Chondrocyte (in vitro differentiated cells): ENCODE measurements at regions not wholly inside any gene's neighbourhood (a gene's known extent, or its start where the extent isn't known, plus 50 kb on each side); places are given as distances from the start of the nearest gene placed in this dataset.
A peak's percentile ranks its signal among the peaks of the same experiment; 100 is the strongest.

Source experiments
- DNase-seq: peaks from one replicate; pipeline ENCODE4 v3.0.0; 2021; ENCODE audit warnings: mixed read lengths, low spot score
- H3K27ac Mint-ChIP-seq: one replicate; pipeline ENCODE4 v1.8.0; 2021; ENCODE audit warnings: mild to moderate bottlenecking, moderate library complexity, mixed read lengths; ENCODE audit not compliant: unreplicated experiment
- H3K27me3 Mint-ChIP-seq: 2 replicates; pipeline ENCODE4 v1.8.0; 2021; ENCODE audit warnings: low read depth, mixed read lengths
- H3K36me3 Mint-ChIP-seq: 2 replicates; pipeline ENCODE4 v1.8.0; 2021; ENCODE audit warnings: low read depth, mixed read lengths
- H3K4me1 Mint-ChIP-seq: 2 replicates; pipeline ENCODE4 v1.8.0; 2021; ENCODE audit warnings: low read depth, mild to moderate bottlenecking, mixed read lengths
- H3K4me3 Mint-ChIP-seq: one replicate; pipeline ENCODE4 v1.8.0; 2021; ENCODE audit warnings: mild to moderate bottlenecking, moderate library complexity, mixed read lengths; ENCODE audit not compliant: unreplicated experiment
- H3K9me3 Mint-ChIP-seq: 2 replicates; pipeline ENCODE4 v1.8.0; 2021; ENCODE audit warnings: low read depth, mixed read lengths
- TF ChIP-seq, protein P1 (sequence below): fragments of 200-600 bp; sonication (generic); IDR thresholded peaks from 2 replicates; pipeline ENCODE4 v1.5.0; 2021; ENCODE audit warnings: antibody characterized with exemption, mild to moderate bottlenecking, moderate library complexity

DNA sequence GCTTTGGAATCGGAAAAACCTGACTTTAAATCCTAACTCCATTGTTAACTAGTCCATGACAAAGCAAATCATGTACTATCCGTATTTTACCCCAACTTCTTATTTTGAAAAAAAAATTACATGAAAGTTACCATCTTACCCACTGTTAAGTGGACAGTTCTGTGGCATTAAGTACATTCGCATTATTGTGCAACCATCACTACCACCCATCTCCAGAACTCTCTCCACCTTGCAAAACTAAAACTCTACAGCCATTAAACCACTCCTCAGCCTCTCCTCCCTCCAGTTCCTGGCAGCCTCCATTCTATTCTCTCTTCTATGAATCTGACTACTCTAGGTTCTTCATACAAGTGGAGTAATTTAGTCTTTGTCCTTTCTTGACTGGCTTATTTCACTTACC, 176.5 kb downstream of the USP12 start:
- no peak overlapping the region for H3K4me3 Mint-ChIP-seq
- TF ChIP-seq, protein P1, sequence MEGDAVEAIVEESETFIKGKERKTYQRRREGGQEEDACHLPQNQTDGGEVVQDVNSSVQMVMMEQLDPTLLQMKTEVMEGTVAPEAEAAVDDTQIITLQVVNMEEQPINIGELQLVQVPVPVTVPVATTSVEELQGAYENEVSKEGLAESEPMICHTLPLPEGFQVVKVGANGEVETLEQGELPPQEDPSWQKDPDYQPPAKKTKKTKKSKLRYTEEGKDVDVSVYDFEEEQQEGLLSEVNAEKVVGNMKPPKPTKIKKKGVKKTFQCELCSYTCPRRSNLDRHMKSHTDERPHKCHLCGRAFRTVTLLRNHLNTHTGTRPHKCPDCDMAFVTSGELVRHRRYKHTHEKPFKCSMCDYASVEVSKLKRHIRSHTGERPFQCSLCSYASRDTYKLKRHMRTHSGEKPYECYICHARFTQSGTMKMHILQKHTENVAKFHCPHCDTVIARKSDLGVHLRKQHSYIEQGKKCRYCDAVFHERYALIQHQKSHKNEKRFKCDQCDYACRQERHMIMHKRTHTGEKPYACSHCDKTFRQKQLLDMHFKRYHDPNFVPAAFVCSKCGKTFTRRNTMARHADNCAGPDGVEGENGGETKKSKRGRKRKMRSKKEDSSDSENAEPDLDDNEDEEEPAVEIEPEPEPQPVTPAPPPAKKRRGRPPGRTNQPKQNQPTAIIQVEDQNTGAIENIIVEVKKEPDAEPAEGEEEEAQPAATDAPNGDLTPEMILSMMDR, result no peak
- no peak overlapping the region for H3K27ac Mint-ChIP-seq
- H3K27me3 Mint-ChIP-seq, result peaks cover 6% of the 10 kb centered on the region
- no peaks in the 10 kb centered on the region for H3K9me3 Mint-ChIP-seq
- no peak for DNase-seq
- H3K36me3 Mint-ChIP-seq, result no peaks in the 10 kb centered on the region
- H3K4me1 Mint-ChIP-seq, result peaks cover 25% of the 10 kb centered on the region

DNA sequence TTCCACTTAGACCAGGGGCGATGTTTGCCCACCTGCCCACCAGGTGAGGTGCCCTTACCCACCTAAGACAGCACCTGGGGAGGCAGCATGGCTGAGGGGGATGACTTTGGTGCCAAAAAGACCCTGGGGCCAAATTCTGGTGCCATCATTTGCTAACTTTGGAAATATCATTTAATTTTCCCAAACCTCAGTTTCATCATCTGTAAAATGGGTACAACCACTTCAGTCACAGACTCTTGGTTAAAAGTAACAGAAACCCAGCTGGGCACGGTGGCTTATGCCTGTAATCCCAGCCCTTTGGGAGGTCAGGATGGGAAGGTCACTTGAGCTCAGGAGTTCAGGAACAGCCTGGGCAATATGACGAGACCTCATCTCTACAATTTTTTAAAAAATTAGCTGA, 177.8 kb downstream of the USP12 start:
- Mint-ChIP-seq H3K36me3 (no peaks in the 10 kb centered on the region), H3K4me1 (peaks cover 25% of the 10 kb centered on the region), H3K9me3 (no peaks in the 10 kb centered on the region), H3K27me3 (peaks cover 6% of the 10 kb centered on the region), H3K27ac (no peak overlapping the region), H3K4me3 (no peak overlapping the region)
- TF ChIP-seq, protein P1, result no peak
- no peak for DNase-seq

DNA sequence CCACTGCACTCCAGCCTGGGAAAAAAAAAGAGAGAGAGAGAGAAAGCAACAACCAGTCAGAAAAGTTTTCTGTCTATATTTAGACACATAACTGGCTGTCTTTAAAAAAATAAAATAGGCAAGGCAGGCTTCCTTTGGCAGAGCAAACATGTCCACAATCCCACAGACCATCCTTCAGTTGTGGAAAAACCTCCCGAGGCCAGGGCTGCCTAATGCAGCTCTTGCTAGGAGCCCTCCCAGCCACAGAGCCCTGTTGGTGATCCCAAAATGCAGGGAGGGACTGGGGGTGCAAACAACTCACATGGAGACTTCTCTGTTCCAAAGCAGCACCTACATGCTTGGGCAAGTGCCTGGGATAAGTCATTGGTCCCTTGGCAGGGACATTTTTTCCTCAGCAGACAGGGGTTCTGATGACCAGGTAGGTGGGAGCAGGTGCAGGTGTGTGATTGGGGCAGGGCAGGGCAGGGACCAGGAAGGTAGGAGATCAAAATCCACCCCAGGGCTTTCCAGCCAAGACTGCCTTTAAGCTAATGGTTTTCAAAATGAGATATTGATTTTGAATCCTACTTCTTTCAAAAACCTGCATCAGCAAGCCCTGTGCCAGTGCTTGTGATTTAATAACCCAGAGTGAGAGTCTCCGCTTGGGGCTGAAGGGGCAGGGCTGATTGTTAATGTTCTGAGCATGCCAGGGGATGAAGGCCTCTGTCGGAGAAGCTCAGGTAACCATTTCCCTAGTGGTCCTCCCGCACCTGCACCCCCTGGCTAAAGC, 178.5 kb downstream of the USP12 start:
- H3K4me3 Mint-ChIP-seq, result no peak overlapping the region
- H3K27ac Mint-ChIP-seq, result peak overlapping the region; percentile 58
- TF ChIP-seq, protein P1, result no peak
- peaks cover 6% of the 10 kb centered on the region for H3K27me3 Mint-ChIP-seq
- H3K4me1 Mint-ChIP-seq, result peaks cover 25% of the 10 kb centered on the region
- no peaks in the 10 kb centered on the region for H3K36me3 Mint-ChIP-seq
- no peaks in the 10 kb centered on the region for H3K9me3 Mint-ChIP-seq
- DNase-seq, result no peak

DNA sequence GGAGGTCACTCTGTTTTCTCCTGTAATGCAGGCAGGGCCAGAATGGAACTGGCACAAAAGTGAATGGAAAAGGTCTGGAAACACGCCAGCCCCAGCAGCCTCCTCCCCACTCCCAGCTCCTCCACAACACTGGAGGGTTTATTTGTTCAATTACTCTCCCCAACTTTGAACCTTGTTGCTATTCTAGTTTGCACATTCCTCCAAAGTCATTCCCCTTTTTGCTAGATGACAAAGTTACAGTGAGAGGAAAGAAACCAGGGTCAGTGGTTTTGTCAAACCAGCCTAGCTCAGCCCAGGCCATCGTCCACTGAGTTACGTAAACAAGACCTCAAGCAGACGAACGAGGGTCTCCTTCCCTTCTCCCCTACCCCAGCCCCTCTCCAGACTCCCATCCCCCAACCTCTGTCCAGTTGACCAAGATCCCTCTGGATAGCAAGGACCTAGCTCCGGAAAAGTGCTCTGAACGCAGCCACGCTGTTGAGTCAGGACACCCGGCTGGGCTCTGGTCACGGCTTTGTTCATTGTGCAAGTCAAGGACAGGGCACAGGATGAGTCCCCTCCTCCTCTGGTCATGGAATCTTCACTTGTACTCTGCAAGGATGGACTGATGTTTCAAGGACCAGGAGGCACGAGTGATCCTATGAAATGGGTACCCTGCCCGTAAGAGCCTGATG, 180.0 kb downstream of the USP12 start:
- DNase-seq, result no peak
- H3K36me3 Mint-ChIP-seq, result no peaks in the 10 kb centered on the region

More for the DNA sequence above, 180.0 kb downstream of the USP12 start:
- peaks cover 21% of the 10 kb centered on the region for H3K4me1 Mint-ChIP-seq
- TF ChIP-seq, protein P1, result no peak
- no peaks in the 10 kb centered on the region for H3K9me3 Mint-ChIP-seq
- peaks cover 6% of the 10 kb centered on the region for H3K27me3 Mint-ChIP-seq
- no peak overlapping the region for H3K4me3 Mint-ChIP-seq
- H3K27ac Mint-ChIP-seq, result no peak overlapping the region
